Frontal cortex (tissue), 3 donors: ENCODE measurements at regions not wholly inside any gene's neighbourhood (a gene's known extent, or its start where the extent isn't known, plus 50 kb on each side); places are given as distances from the start of the nearest gene placed in this dataset.
"Not testable (repeated sequence)": the region's sequence is repeated elsewhere in the genome, so short reads cannot be mapped to it uniquely, and the experiment has no call there.

Experiments
- DNase-seq, 2 donors: peaks; one replicate each; pipeline ENCODE4 v3.0.0; 2012; ENCODE audit warnings: low spot score in 2 of 2
- FAIRE-seq: peaks from 2 replicates; lab custom pipeline; 2012; peaks lifted over from hg19 to GRCh38; lab: Jason Lieb, UNC
- donor health status: control.
- donor health status: control.
- donor health status: control.

GRCh38 chr6:50992704-50993625 lies 174.3 kb downstream of the TFAP2B start:
- FAIRE-seq = no peak
- DNase-seq = no peak

- DNase-seq (no peak), FAIRE-seq (no peak)
These were observed 175.5 kb downstream of the TFAP2B start for GRCh38 chr6:50993941-50994720.

- no peak for DNase-seq
- FAIRE-seq = no peak
These were observed 176.4 kb downstream of the TFAP2B start for GRCh38 chr6:50995036-50995435.

- FAIRE-seq (no peak), DNase-seq (no peak)
These were observed 180.2 kb downstream of the TFAP2B start for GRCh38 chr6:50998905-50999304.

GRCh38 chr6:51001399-51001798 lies 182.7 kb downstream of the TFAP2B start:
- FAIRE-seq = no peak
- DNase-seq = no peak

- DNase-seq (no peak), FAIRE-seq (no peak)
These were observed 185.7 kb downstream of the TFAP2B start for GRCh38 chr6:51004380-51004779.

- DNase-seq = no peak
- no peak for FAIRE-seq
These were observed 187.1 kb downstream of the TFAP2B start for GRCh38 chr6:51005779-51006178.

- DNase-seq (no peak), FAIRE-seq (no peak)
These were observed 188.6 kb downstream of the TFAP2B start for GRCh38 chr6:51007237-51007636.

GRCh38 chr6:51008693-51009092 lies 190.0 kb downstream of the TFAP2B start:
- DNase-seq, FAIRE-seq: not testable (repeated sequence)

GRCh38 chr6:51013376-51013775 lies 194.7 kb downstream of the TFAP2B start:
- DNase-seq (no peak), FAIRE-seq (no peak)

- FAIRE-seq = no peak
- no peak for DNase-seq
These were observed 196.7 kb downstream of the TFAP2B start for GRCh38 chr6:51015394-51015793.

GRCh38 chr6:51016489-51016888 lies 197.8 kb downstream of the TFAP2B start:
- no peak for DNase-seq
- no peak for FAIRE-seq

- FAIRE-seq = no peak
- no peak for DNase-seq
These were observed 201.1 kb downstream of the TFAP2B start for GRCh38 chr6:51019806-51020205.

- no peak for DNase-seq
- no peak for FAIRE-seq
These were observed 202.5 kb downstream of the TFAP2B start for GRCh38 chr6:51021171-51021570.

- no peak for DNase-seq
- FAIRE-seq = no peak
These were observed 205.5 kb downstream of the TFAP2B start for GRCh38 chr6:51024126-51024525.

GRCh38 chr6:51025082-51025777 lies 206.6 kb downstream of the TFAP2B start:
- DNase-seq (no peak), FAIRE-seq (no peak)

- DNase-seq (no peak), FAIRE-seq (no peak)
These were observed 208.8 kb downstream of the TFAP2B start for GRCh38 chr6:51027283-51028065.

GRCh38 chr6:51028276-51028675 lies 209.6 kb downstream of the TFAP2B start:
- DNase-seq (no peak), FAIRE-seq (no peak)

- FAIRE-seq (no peak), DNase-seq (no peak)
These were observed 210.9 kb downstream of the TFAP2B start for GRCh38 chr6:51029561-51029960.

GRCh38 chr6:51045548-51045947 lies 226.9 kb downstream of the TFAP2B start:
- DNase-seq = no peak
- FAIRE-seq = no peak
